ENCODE measurements at regions not wholly inside any gene's neighbourhood (a gene's known extent, or its start where the extent isn't known, plus 50 kb on each side); places are given as distances from the start of the nearest gene placed in this dataset.

DNA sequence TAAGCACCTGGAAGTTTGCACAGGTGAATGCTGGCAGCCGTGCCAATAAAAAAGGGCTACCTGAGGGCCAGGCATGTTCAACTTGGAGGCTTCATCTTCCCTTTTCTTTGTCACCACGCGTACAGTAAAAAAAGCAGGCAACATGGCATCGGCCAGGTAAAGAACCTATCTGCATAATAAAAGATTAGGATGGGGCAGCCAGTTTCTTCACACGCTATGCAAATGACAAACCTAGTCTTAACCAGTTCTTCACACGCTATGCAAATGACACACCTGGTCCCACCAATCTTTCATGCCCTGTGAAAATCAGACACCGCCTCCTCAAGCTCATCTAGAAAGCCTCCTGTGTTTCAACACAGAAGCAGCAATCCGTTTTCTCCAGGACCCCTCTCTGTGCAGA is 413.4 kb downstream of the HLX start:
- TF ChIP-seq, protein P1, sequence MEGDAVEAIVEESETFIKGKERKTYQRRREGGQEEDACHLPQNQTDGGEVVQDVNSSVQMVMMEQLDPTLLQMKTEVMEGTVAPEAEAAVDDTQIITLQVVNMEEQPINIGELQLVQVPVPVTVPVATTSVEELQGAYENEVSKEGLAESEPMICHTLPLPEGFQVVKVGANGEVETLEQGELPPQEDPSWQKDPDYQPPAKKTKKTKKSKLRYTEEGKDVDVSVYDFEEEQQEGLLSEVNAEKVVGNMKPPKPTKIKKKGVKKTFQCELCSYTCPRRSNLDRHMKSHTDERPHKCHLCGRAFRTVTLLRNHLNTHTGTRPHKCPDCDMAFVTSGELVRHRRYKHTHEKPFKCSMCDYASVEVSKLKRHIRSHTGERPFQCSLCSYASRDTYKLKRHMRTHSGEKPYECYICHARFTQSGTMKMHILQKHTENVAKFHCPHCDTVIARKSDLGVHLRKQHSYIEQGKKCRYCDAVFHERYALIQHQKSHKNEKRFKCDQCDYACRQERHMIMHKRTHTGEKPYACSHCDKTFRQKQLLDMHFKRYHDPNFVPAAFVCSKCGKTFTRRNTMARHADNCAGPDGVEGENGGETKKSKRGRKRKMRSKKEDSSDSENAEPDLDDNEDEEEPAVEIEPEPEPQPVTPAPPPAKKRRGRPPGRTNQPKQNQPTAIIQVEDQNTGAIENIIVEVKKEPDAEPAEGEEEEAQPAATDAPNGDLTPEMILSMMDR (conservative IDR thresholded peaks at IDR 0.05 in 1 of 2, IDR thresholded peaks at IDR 0.05 in 1 of 2; ENCODE audit: low read depth in 1 of 2, low read length in 2 of 2): no peak
- no peak for TF ChIP-seq EZH2 (IDR thresholded peaks at IDR 0.05; ENCODE audit: low read length, missing control alignments)
